ENCODE measurements at regions not wholly inside any gene's neighbourhood (a gene's known extent, or its start where the extent isn't known, plus 50 kb on each side); places are given as distances from the start of the nearest gene placed in this dataset.

- TF ChIP-seq POLR2A (IDR thresholded peaks at IDR 0.05) (no peak), POLR2AphosphoS5 (IDR thresholded peaks at IDR 0.05; ENCODE audit: insufficient read depth in 1 of 2, low read depth in 1 of 2) (no peak)
- TF ChIP-seq, protein P1, sequence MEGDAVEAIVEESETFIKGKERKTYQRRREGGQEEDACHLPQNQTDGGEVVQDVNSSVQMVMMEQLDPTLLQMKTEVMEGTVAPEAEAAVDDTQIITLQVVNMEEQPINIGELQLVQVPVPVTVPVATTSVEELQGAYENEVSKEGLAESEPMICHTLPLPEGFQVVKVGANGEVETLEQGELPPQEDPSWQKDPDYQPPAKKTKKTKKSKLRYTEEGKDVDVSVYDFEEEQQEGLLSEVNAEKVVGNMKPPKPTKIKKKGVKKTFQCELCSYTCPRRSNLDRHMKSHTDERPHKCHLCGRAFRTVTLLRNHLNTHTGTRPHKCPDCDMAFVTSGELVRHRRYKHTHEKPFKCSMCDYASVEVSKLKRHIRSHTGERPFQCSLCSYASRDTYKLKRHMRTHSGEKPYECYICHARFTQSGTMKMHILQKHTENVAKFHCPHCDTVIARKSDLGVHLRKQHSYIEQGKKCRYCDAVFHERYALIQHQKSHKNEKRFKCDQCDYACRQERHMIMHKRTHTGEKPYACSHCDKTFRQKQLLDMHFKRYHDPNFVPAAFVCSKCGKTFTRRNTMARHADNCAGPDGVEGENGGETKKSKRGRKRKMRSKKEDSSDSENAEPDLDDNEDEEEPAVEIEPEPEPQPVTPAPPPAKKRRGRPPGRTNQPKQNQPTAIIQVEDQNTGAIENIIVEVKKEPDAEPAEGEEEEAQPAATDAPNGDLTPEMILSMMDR (IDR thresholded peaks at IDR 0.05): no peak
These were observed 498.6 kb downstream of the ZPLD1 start for GRCh38 chr3:102933377-102933776.
